H1 (cell line): ENCODE measurements at regions not wholly inside any gene's neighbourhood (a gene's known extent, or its start where the extent isn't known, plus 50 kb on each side); places are given as distances from the start of the nearest gene placed in this dataset.

Source experiments
- CTCF ChIA-PET: fragments of 300-600 bp; sonication (Branson Sonifier 250); formaldehyde crosslinking; loops from one replicate; lab custom pipeline; 2021; ENCODE audit not compliant: partially characterized antibody; lab: Charles Lee
- POLR2A ChIA-PET: fragments of 300-600 bp; sonication (Branson Sonifier 250); formaldehyde crosslinking; loops from one replicate; lab custom pipeline; 2021; ENCODE audit warnings: inconsistent platforms; ENCODE audit not compliant: partially characterized antibody; lab: Charles Lee
- DNase-seq, 2 experiments: peaks; one replicate each; pipeline versions ENCODE4 v3.0.0 to v3.0.0-alpha.2; 2010 to 2022; ENCODE audit warnings: low spot score in 2 of 2, low read depth in 1 of 2, mixed read lengths in 1 of 2
- FAIRE-seq: peaks from 2 replicates; lab custom pipeline; 2011; peaks lifted over from hg19 to GRCh38; lab: Jason Lieb, UNC
- H2AFZ ChIP-seq: 2 replicates; pipeline ENCODE4 v1.8.1; 2012; ENCODE audit warnings: low read length, inconsistent platforms
- H2AK5ac ChIP-seq: 2 replicates; pipeline ENCODE4 v1.6.1; 2013; ENCODE audit warnings: low read depth, low read length
- H2BK120ac ChIP-seq: replicated peaks from 2 replicates; pipeline ENCODE3; 2013; ENCODE audit warnings: low read depth, low read length, inconsistent platforms
- H2BK12ac ChIP-seq: 2 replicates; pipeline ENCODE4 v1.6.1; 2013; ENCODE audit warnings: low read depth, low read length
- H2BK15ac ChIP-seq: 2 replicates; pipeline ENCODE4 v1.6.1; 2013; ENCODE audit warnings: low read length
- H2BK20ac ChIP-seq: 2 replicates; pipeline ENCODE4 v1.6.1; 2013; ENCODE audit warnings: low read length
- H2BK5ac ChIP-seq: 2 replicates; pipeline ENCODE4 v1.6.1; 2013; ENCODE audit warnings: low read depth, low read length
- H3K14ac ChIP-seq: 2 replicates; pipeline ENCODE4 v1.6.1; 2013; ENCODE audit warnings: inconsistent platforms; ENCODE audit not compliant: insufficient read length
- H3K18ac ChIP-seq: 2 replicates; pipeline ENCODE4 v1.6.1; 2013; ENCODE audit warnings: low read length; ENCODE audit errors: extremely low read depth
- H3K23ac ChIP-seq: 2 replicates; pipeline ENCODE4 v1.6.1; 2013; ENCODE audit warnings: inconsistent platforms; ENCODE audit not compliant: insufficient read length
- H3K23me2 ChIP-seq: 2 replicates; pipeline ENCODE4 v1.6.1; 2013; ENCODE audit warnings: low read depth, low read length
- H3K27ac ChIP-seq: 2 replicates; pipeline ENCODE4 v1.6.1; 2011; ENCODE audit warnings: low read depth, low read length, inconsistent platforms
- H3K27me3 ChIP-seq, 4 experiments: replicated peaks in 1 of 4; 1 replicate in 1 of 4; 2 replicates in 3 of 4; pipeline versions ENCODE4 v1.6.1 to v1.8.1; 2011 to 2013; ENCODE audit warnings: low read length in 3 of 4, mild to moderate bottlenecking in 3 of 4, inconsistent platforms in 2 of 4, mixed read lengths in 2 of 4, moderate library complexity in 1 of 4; ENCODE audit not compliant: control insufficient read depth in 3 of 4, insufficient read depth in 3 of 4; ENCODE audit errors: extremely low read depth in 1 of 4
- H3K36me3 ChIP-seq, 4 experiments: 2 replicates each; pipeline versions ENCODE4 v1.6.1 to v1.8.1; 2011 to 2013; ENCODE audit warnings: mild to moderate bottlenecking in 4 of 4, low read length in 3 of 4, moderate library complexity in 2 of 4, control low read depth in 1 of 4, inconsistent platforms in 1 of 4; ENCODE audit not compliant: insufficient read depth in 4 of 4, control insufficient read depth in 2 of 4
- H3K4ac ChIP-seq: replicated peaks from 2 replicates; pipeline ENCODE3; 2013; ENCODE audit warnings: low read length, low read depth, mixed read lengths, inconsistent platforms; ENCODE audit not compliant: insufficient read length
- H3K4me1 ChIP-seq, 4 experiments: replicated peaks in 1 of 4; 1 replicate in 1 of 4; 2 replicates in 3 of 4; pipeline versions ENCODE4 v1.6.1 to v1.8.1; 2011 to 2013; ENCODE audit warnings: low read length in 3 of 4, inconsistent platforms in 2 of 4, mixed read lengths in 1 of 4; ENCODE audit not compliant: insufficient read depth in 4 of 4, control insufficient read depth in 3 of 4
- H3K4me2 ChIP-seq, 2 experiments: 2 replicates each; pipeline versions ENCODE4 v1.6.1 to v1.8.1; 2011 to 2013; ENCODE audit warnings: low read depth in 2 of 2, low read length in 2 of 2, control low read depth in 1 of 2, inconsistent platforms in 1 of 2, mild to moderate bottlenecking in 1 of 2; ENCODE audit not compliant: insufficient read depth in 1 of 2
- H3K4me3 ChIP-seq, 4 experiments: fragments of 200-600, 300-600 bp in 1 of 4; sonication (generic), shearing (Covaris generic), sonication (Bioruptor Twin) in 1 of 4; 2 replicates each; pipeline versions ENCODE4 v1.5.1 to v1.8.1; 2011 to 2016; ENCODE audit warnings: low read length in 4 of 4, low read depth in 3 of 4, control low read depth in 2 of 4, inconsistent platforms in 2 of 4, mild to moderate bottlenecking in 2 of 4, mixed read lengths in 1 of 4, moderate library complexity in 1 of 4; ENCODE audit not compliant: insufficient read depth in 2 of 4; ENCODE audit errors: extremely low read depth in 1 of 4
- H3K56ac ChIP-seq: replicated peaks from 2 replicates; pipeline ENCODE3; 2013; ENCODE audit warnings: low read depth, mild to moderate bottlenecking, mixed read lengths, low read length, inconsistent platforms; ENCODE audit not compliant: insufficient read length
- H3K79me1 ChIP-seq: 2 replicates; pipeline ENCODE4 v1.6.1; 2013; ENCODE audit warnings: low read depth, low read length, control low read depth
- H3K79me2 ChIP-seq, 2 experiments: 2 replicates each; pipeline versions ENCODE4 v1.6.1 to v1.8.1; 2012 to 2013; ENCODE audit warnings: low read length in 2 of 2, mild to moderate bottlenecking in 2 of 2, inconsistent platforms in 1 of 2; ENCODE audit not compliant: insufficient read depth in 2 of 2, control insufficient read depth in 1 of 2
- H3K9ac ChIP-seq, 4 experiments: replicated peaks in 1 of 4; 1 replicate in 1 of 4; 2 replicates in 3 of 4; pipeline versions ENCODE4 v1.6.1 to v1.8.1; 2011 to 2013; ENCODE audit warnings: low read depth in 3 of 4, low read length in 3 of 4, control low read depth in 2 of 4, mild to moderate bottlenecking in 2 of 4, moderate library complexity in 2 of 4, inconsistent platforms in 1 of 4; ENCODE audit errors: extremely low read depth in 1 of 4
- H3K9me3 ChIP-seq, 2 experiments: 2 replicates each; pipeline versions ENCODE4 v1.6.1 to v1.8.1; 2012 to 2013; ENCODE audit warnings: mild to moderate bottlenecking in 2 of 2, moderate library complexity in 2 of 2, control low read depth in 1 of 2, inconsistent platforms in 1 of 2, low read depth in 1 of 2, low read length in 1 of 2, mixed read lengths in 1 of 2; ENCODE audit not compliant: insufficient read depth in 2 of 2
- H4K20me1 ChIP-seq, 2 experiments: replicated peaks in 1 of 2; 2 replicates each; pipeline versions ENCODE3 to v1.8.1; 2011 to 2013; ENCODE audit warnings: inconsistent platforms in 2 of 2, low read length in 2 of 2, mild to moderate bottlenecking in 1 of 2; ENCODE audit not compliant: insufficient read depth in 2 of 2, control insufficient read depth in 1 of 2
- H4K5ac ChIP-seq: 2 replicates; pipeline ENCODE4 v1.6.1; 2013; ENCODE audit warnings: low read length, low read depth, mixed read lengths, inconsistent platforms; ENCODE audit not compliant: insufficient read length
- H4K8ac ChIP-seq: 2 replicates; pipeline ENCODE4 v1.8.0; 2013; ENCODE audit warnings: mild to moderate bottlenecking, moderate library complexity, low read length, inconsistent platforms; ENCODE audit not compliant: insufficient read depth; ENCODE audit errors: extremely low read depth
- H4K91ac ChIP-seq: replicated peaks from 2 replicates; pipeline ENCODE3; 2013; ENCODE audit warnings: low read length, mixed read lengths, inconsistent platforms; ENCODE audit not compliant: insufficient read length
- CEBPB ChIP-seq: IDR thresholded peaks from 2 replicates; pipeline ENCODE4 v1.6.1; 2012; ENCODE audit warnings: low read depth, low read length
- CTBP2 ChIP-seq: IDR thresholded peaks from 2 replicates; pipeline ENCODE4 v1.7.0; 2011; ENCODE audit warnings: borderline replicate concordance, mild to moderate bottlenecking, moderate library complexity, mixed read lengths, low read length; ENCODE audit not compliant: insufficient read depth, insufficient read length
- HDAC2 ChIP-seq, 2 experiments: fragments of 300-600 bp in 1 of 2; sonication (generic) in 1 of 2; IDR thresholded peaks; 2 replicates each; pipeline ENCODE4 v1.6.1; 2011 to 2012; ENCODE audit warnings: low read depth in 2 of 2, low read length in 2 of 2, mild to moderate bottlenecking in 2 of 2, moderate library complexity in 2 of 2, borderline replicate concordance in 1 of 2, inconsistent platforms in 1 of 2
- JUN ChIP-seq: IDR thresholded peaks from 2 replicates; pipeline ENCODE4 v1.6.1; 2011; ENCODE audit warnings: low read depth, mild to moderate bottlenecking, improper control_type of control experiment, low read length
- POLR2AphosphoS5 ChIP-seq: IDR thresholded peaks from 2 replicates; pipeline ENCODE4 v1.6.1; 2011; ENCODE audit warnings: low read depth, low read length
- WGBS, 2 experiments: shearing (Covaris generic) in 1 of 2; methylation state at CpG; one replicate each; pipeline versions ENCODE4 v1.1.6 to v1.1.7; 2013 to 2015; ENCODE audit warnings: low lambda C conversion rate in 2 of 2, mixed read lengths in 2 of 2, inconsistent platforms in 1 of 2, low coverage in 1 of 2, missing lambda C conversion rate in 1 of 2; ENCODE audit not compliant: insufficient replicate concordance in 2 of 2, insufficient coverage in 1 of 2, insufficient read length in 1 of 2; ENCODE audit errors: extremely low coverage in 1 of 2, missing lambda C conversion rate in 1 of 2; 5-methylcytosine and 5-hydroxymethylcytosine counted together

GRCh38 chr14:104438166-104438887 is 141.2 kb upstream of the C14orf180 start:
- no peak for TF ChIP-seq CTBP2
- TF ChIP-seq POLR2AphosphoS5, result no peak
- no peak for TF ChIP-seq HDAC2 (IDR thresholded peaks at IDR 0.05; ENCODE audit: borderline replicate concordance in 1 of 2, low read depth in 2 of 2, low read length in 2 of 2)
- TF ChIP-seq CEBPB, result no peak
- no peak for TF ChIP-seq JUN
- Histone ChIP-seq H2AK5ac (no peak overlapping the region), H3K27ac (no peak overlapping the region), H3K79me2 (no peaks in the 10 kb centered on the region), H4K5ac (no peak overlapping the region), H3K79me1 (no peaks in the 10 kb centered on the region), H2AFZ (no peak overlapping the region), H3K56ac (no peak overlapping the region), H2BK20ac (no peak overlapping the region), H3K4me2 (no peak overlapping the region), H4K20me1 (no peaks in the 10 kb centered on the region), H3K4ac (no peak overlapping the region), H4K91ac (no peak overlapping the region), H3K23me2 (no peaks in the 10 kb centered on the region), H2BK15ac (no peak overlapping the region), H2BK12ac (no peak overlapping the region), H3K14ac (no peak overlapping the region), H3K4me1 (peaks cover 0 to 17% (median 10%) of the 10 kb centered on the region in 4 experiments; a peak in 5 of 7 replicates), H3K9ac (no peak overlapping the region), H3K23ac (no peak overlapping the region), H3K4me3 (no peak overlapping the region), H2BK5ac (no peak overlapping the region), H2BK120ac (no peak overlapping the region), H4K8ac (peak overlapping the region; percentile 17; the same call in 1 of the 2 replicates), H3K18ac (no peak overlapping the region), H3K9me3 (no peaks in the 10 kb centered on the region), H3K36me3 (no peaks in the 10 kb centered on the region), H3K27me3 (no peaks in the 10 kb centered on the region)
- POLR2A ChIA-PET, result no interaction called here
- FAIRE-seq (no peak), DNase-seq (no peak)
- CTCF ChIA-PET, result interaction anchor here (0.7 to 2.2 kb wide), 3 partner anchors 9 to 458 kb away, joined by 3 to 8 read pairs (median 4); no protein-coding TSS in a partner anchor
- 89% methylated on average over 18 of the region's 18 CpGs; no CpG with 5 or more reads in 1 of the 2 experiments for WGBS, 2 experiments
